Neural cell (in vitro differentiated cells): ENCODE measurements at regions not wholly inside any gene's neighbourhood (a gene's known extent, or its start where the extent isn't known, plus 50 kb on each side); places are given as distances from the start of the nearest gene placed in this dataset.

Experiments
- H2AFZ ChIP-seq: fragments of 200-600, 300-800 bp; sonication (generic), shearing (Covaris generic); 2 replicates; pipeline ENCODE4 v1.6.0; 2014; ENCODE audit warnings: low read depth, mild to moderate bottlenecking, antibody characterized with exemption, low read length, moderate library complexity
- H3F3A ChIP-seq: fragments of 200-600 bp; shearing (Covaris generic); 2 replicates; pipeline ENCODE4 v1.6.1; 2016; ENCODE audit warnings: mild to moderate bottlenecking, moderate library complexity, mixed read lengths, antibody characterized with exemption, low read length; ENCODE audit not compliant: insufficient read depth, poor library complexity, severe bottlenecking
- H3K27ac ChIP-seq: fragments of 200-600, 300-800 bp; sonication (generic), shearing (Covaris generic); 2 replicates; pipeline ENCODE4 v1.5.1; 2014; ENCODE audit warnings: mild to moderate bottlenecking, low read length, moderate library complexity
- H3K27me3 ChIP-seq: fragments of 300-800, 200-600 bp; sonication (generic), shearing (Covaris generic); 2 replicates; pipeline ENCODE4 v1.6.0; 2014; ENCODE audit warnings: mild to moderate bottlenecking, low read depth, low read length, moderate library complexity; ENCODE audit not compliant: insufficient read depth
- H3K36me3 ChIP-seq: fragments of 300-800, 200-600 bp; sonication (generic), shearing (Covaris generic); 2 replicates; pipeline ENCODE4 v1.5.1; 2014; ENCODE audit warnings: mild to moderate bottlenecking, antibody characterized with exemption, low read length, moderate library complexity; ENCODE audit not compliant: insufficient read depth
- H3K4me2 ChIP-seq: fragments of 300-800, 200-600 bp; sonication (generic), shearing (Covaris generic); 2 replicates; pipeline ENCODE4 v1.6.0; 2014; ENCODE audit warnings: mild to moderate bottlenecking, low read length
- H3K4me3 ChIP-seq: fragments of 300-800, 200-600 bp; sonication (generic), shearing (Covaris generic); 2 replicates; pipeline ENCODE4 v1.5.1; 2014; ENCODE audit warnings: mild to moderate bottlenecking, low read length, moderate library complexity
- H3K79me2 ChIP-seq: fragments of 200-600 bp; shearing (Covaris generic); replicated peaks from 2 replicates; pipeline ENCODE4 v1.6.0; 2014; ENCODE audit warnings: mild to moderate bottlenecking, low read length, moderate library complexity; ENCODE audit not compliant: insufficient read depth
- H3K9ac ChIP-seq: fragments of 300-800, 200-600 bp; sonication (generic), shearing (Covaris generic); 2 replicates; pipeline ENCODE4 v1.6.1; 2016; ENCODE audit warnings: mild to moderate bottlenecking, low read length, mixed read lengths
- H3K9me2 ChIP-seq: fragments of 200-600 bp; shearing (Covaris generic); 2 replicates; pipeline ENCODE4 v1.6.1; 2016; ENCODE audit warnings: mild to moderate bottlenecking, low read length, mixed read lengths; ENCODE audit not compliant: insufficient read depth
- H3K9me3 ChIP-seq: fragments of 200-600, 300-800 bp; sonication (generic), shearing (Covaris generic); 2 replicates; pipeline ENCODE4 v1.6.1; 2016; ENCODE audit warnings: mild to moderate bottlenecking, mixed run types, low read length, moderate library complexity, mixed read lengths
- H4K20me1 ChIP-seq: fragments of 200-600 bp; shearing (Covaris generic); 2 replicates; pipeline ENCODE4 v1.6.1; 2016; ENCODE audit warnings: mild to moderate bottlenecking, mixed run types; ENCODE audit not compliant: insufficient read depth
- CTCF ChIP-seq: fragments of 450-650 bp; IDR thresholded peaks from 2 replicates; pipeline ENCODE4 v1.5.1; 2014; ENCODE audit warnings: antibody characterized with exemption, mild to moderate bottlenecking, moderate library complexity; ENCODE audit not compliant: poor library complexity, severe bottlenecking
- EP300 ChIP-seq: fragments of 450-650 bp; conservative IDR thresholded peaks from 2 replicates; pipeline ENCODE4 v1.6.1; 2014; ENCODE audit warnings: antibody characterized with exemption, mild to moderate bottlenecking, moderate library complexity; ENCODE audit not compliant: poor library complexity, severe bottlenecking
- EZH2 ChIP-seq: fragments of 200-600, 300-800 bp; shearing (Covaris generic), sonication (generic); IDR thresholded peaks from 2 replicates; pipeline ENCODE4 v1.6.1; 2014; ENCODE audit warnings: antibody characterized with exemption, low read length, borderline replicate concordance, mild to moderate bottlenecking; ENCODE audit not compliant: insufficient read depth, poor library complexity, severe bottlenecking
- MXI1 ChIP-seq: fragments of 450-650 bp; conservative IDR thresholded peaks from 2 replicates; pipeline ENCODE4 v1.6.1; 2014; ENCODE audit warnings: antibody characterized with exemption, mild to moderate bottlenecking; ENCODE audit not compliant: poor library complexity, severe bottlenecking
- POLR2AphosphoS5 ChIP-seq: IDR thresholded peaks from 2 replicates; pipeline ENCODE4 v1.6.1; 2012
- RAD21 ChIP-seq: fragments of 450-650 bp; conservative IDR thresholded peaks from 2 replicates; pipeline ENCODE4 v1.6.1; 2014; ENCODE audit warnings: antibody characterized with exemption, mild to moderate bottlenecking, moderate library complexity
- REST ChIP-seq: IDR thresholded peaks from 2 replicates; pipeline ENCODE4 v1.6.1; 2012; ENCODE audit warnings: borderline replicate concordance
- SMC3 ChIP-seq: fragments of 450-650 bp; conservative IDR thresholded peaks from 2 replicates; pipeline ENCODE4 v1.6.1; 2014; ENCODE audit warnings: antibody characterized with exemption, mild to moderate bottlenecking, moderate library complexity; ENCODE audit not compliant: poor library complexity
- TAF1 ChIP-seq: IDR thresholded peaks from 2 replicates; pipeline ENCODE4 v1.6.1; 2012; ENCODE audit warnings: low read depth

- no peaks in the 10 kb centered on the region for H3K79me2 ChIP-seq
- H3K4me3 ChIP-seq = no peak overlapping the region
- H4K20me1 ChIP-seq = no peaks in the 10 kb centered on the region
- H3K27ac ChIP-seq = no peak overlapping the region
- H3K9me2 ChIP-seq = no peaks in the 10 kb centered on the region
- no peak overlapping the region for H2AFZ ChIP-seq
- no peaks in the 10 kb centered on the region for H3K27me3 ChIP-seq
- no peak overlapping the region for H3K9ac ChIP-seq
- H3K36me3 ChIP-seq = no peaks in the 10 kb centered on the region
- H3K4me2 ChIP-seq = no peak overlapping the region
- H3F3A ChIP-seq = no peaks in the 10 kb centered on the region
- TF ChIP-seq TAF1 = no peak
- no peak for TF ChIP-seq RAD21
- TF ChIP-seq SMC3 = no peak
- no peak for TF ChIP-seq EZH2
- no peak for TF ChIP-seq REST
- no peak for TF ChIP-seq POLR2AphosphoS5
- TF ChIP-seq MXI1 = no peak
- no peak for TF ChIP-seq EP300
- TF ChIP-seq CTCF = no peak
- H3K9me3 ChIP-seq = no peaks in the 10 kb centered on the region
Measured at GRCh38 chr2:223285370-223286265, 233.6 kb downstream of the KCNE4 start.

- Histone ChIP-seq H3K79me2 (no peaks in the 10 kb centered on the region), H3K4me3 (no peak overlapping the region), H3F3A (no peaks in the 10 kb centered on the region), H3K27me3 (no peaks in the 10 kb centered on the region), H4K20me1 (no peaks in the 10 kb centered on the region), H3K9ac (no peak overlapping the region), H3K9me2 (no peaks in the 10 kb centered on the region), H3K9me3 (no peaks in the 10 kb centered on the region), H3K36me3 (no peaks in the 10 kb centered on the region), H2AFZ (no peak overlapping the region), H3K27ac (no peak overlapping the region), H3K4me2 (no peak overlapping the region)
- TF ChIP-seq EZH2 = no peak
- no peak for TF ChIP-seq REST
- no peak for TF ChIP-seq RAD21
- TF ChIP-seq TAF1 = no peak
- no peak for TF ChIP-seq EP300
- no peak for TF ChIP-seq CTCF
- TF ChIP-seq SMC3 = no peak
- no peak for TF ChIP-seq POLR2AphosphoS5
- no peak for TF ChIP-seq MXI1
Measured at GRCh38 chr2:223294756-223295155, 242.8 kb downstream of the KCNE4 start.
